Left lobe of liver (tissue), 2 donors: ENCODE measurements at regions not wholly inside any gene's neighbourhood (a gene's known extent, or its start where the extent isn't known, plus 50 kb on each side); places are given as distances from the start of the nearest gene placed in this dataset.
"Not testable (repeated sequence)": the region's sequence is repeated elsewhere in the genome, so short reads cannot be mapped to it uniquely, and the experiment has no call there.

Experiments
- ATAC-seq: fragments of 200-7000 bp; cut with Tn5 transposase; one replicate; pipeline ENCODE4 v1.9.1; 2020; ENCODE audit warnings: mild to moderate bottlenecking, moderate library complexity
- DNase-seq: peaks from one replicate; pipeline ENCODE4 v3.0.0-alpha.2; 2020; ENCODE audit warnings: low spot score
- donor health status: DM: no; HTN: no; CAD: no; lungs with moderate emphysema.
- donor health status: DM: no; HTN: yes; CAD: no.

- DNase-seq, ATAC-seq: not testable (repeated sequence)
These were observed 185.9 kb downstream of the FAM72C start for GRCh38 chr1:143785883-143786282.

GRCh38 chr1:143784239-143784882 is 187.4 kb downstream of the FAM72C start:
- ATAC-seq, DNase-seq: not testable (repeated sequence)

GRCh38 chr1:143778178-143778577 is 193.6 kb downstream of the FAM72C start:
- ATAC-seq = peak; percentile 99
- DNase-seq = not testable (repeated sequence)

GRCh38 chr1:143764831-143765230 is 207.0 kb downstream of the FAM72C start:
- peak; percentile 66 for ATAC-seq
- DNase-seq = peak; percentile 47

- ATAC-seq, DNase-seq: not testable (repeated sequence)
These were observed 211.4 kb downstream of the FAM72C start for GRCh38 chr1:143760366-143760765.

GRCh38 chr1:143755961-143756360 is 215.8 kb downstream of the FAM72C start:
- ATAC-seq (peak; percentile 91), DNase-seq (peak; percentile 84)

GRCh38 chr1:143748906-143749305 is 222.9 kb downstream of the FAM72C start:
- peak; percentile 13 for ATAC-seq
- DNase-seq = no peak

- DNase-seq (peak; percentile 58), ATAC-seq (peak; percentile 57)
These were observed 235.2 kb downstream of the FAM72C start for GRCh38 chr1:143736562-143736961.

- DNase-seq (peak; percentile 74), ATAC-seq (peak; percentile 78)
These were observed 235.9 kb downstream of the FAM72C start for GRCh38 chr1:143735764-143736461.

- DNase-seq, ATAC-seq: not testable (repeated sequence)
These were observed 237.5 kb downstream of the FAM72C start for GRCh38 chr1:143734261-143734660.

GRCh38 chr1:143730890-143731289 is 240.9 kb downstream of the FAM72C start:
- not testable (repeated sequence) for DNase-seq, ATAC-seq

GRCh38 chr1:143729449-143730111 is 242.2 kb downstream of the FAM72C start:
- DNase-seq = peak; percentile 62
- ATAC-seq = peak; percentile 86

- peak; percentile 88 for ATAC-seq
- not testable (repeated sequence) for DNase-seq
These were observed 242.9 kb downstream of the FAM72C start for GRCh38 chr1:143728802-143729448.

- DNase-seq (no peak), ATAC-seq (no peak)
These were observed 244.5 kb downstream of the FAM72C start for GRCh38 chr1:143727263-143727662.

- DNase-seq (no peak), ATAC-seq (no peak)
These were observed 250.8 kb downstream of the FAM72C start for GRCh38 chr1:143721024-143721373.

GRCh38 chr1:143720087-143721023 is 251.4 kb downstream of the FAM72C start:
- ATAC-seq = peak; percentile 85

GRCh38 chr1:143718524-143718923 is 253.3 kb downstream of the FAM72C start:
- no peak for DNase-seq
- no peak for ATAC-seq

More at GRCh38 chr1:143720087-143721023, 251.4 kb downstream of the FAM72C start:
- DNase-seq = peak; percentile 55

GRCh38 chr1:143718021-143718420 is 253.8 kb downstream of the FAM72C start:
- DNase-seq (no peak), ATAC-seq (no peak)

GRCh38 chr1:143717434-143717833 is 254.4 kb downstream of the FAM72C start:
- DNase-seq (no peak), ATAC-seq (no peak)

GRCh38 chr1:143714913-143715312 is 256.9 kb downstream of the FAM72C start:
- DNase-seq (peak; percentile 59), ATAC-seq (peak; percentile 84)
